PFSK-1 (cell line): ENCODE measurements at regions not wholly inside any gene's neighbourhood (a gene's known extent, or its start where the extent isn't known, plus 50 kb on each side); places are given as distances from the start of the nearest gene placed in this dataset.

ENCODE experiments used
- POLR2AphosphoS5 ChIP-seq: IDR thresholded peaks from 2 replicates; pipeline ENCODE4 v1.6.1; 2012; ENCODE audit warnings: low read depth, mild to moderate bottlenecking, control low read depth, low read length, moderate library complexity
- SIN3A ChIP-seq: IDR thresholded peaks from 2 replicates; pipeline ENCODE4 v1.6.1; 2012; ENCODE audit warnings: mild to moderate bottlenecking, low read length, moderate library complexity, borderline replicate concordance; ENCODE audit not compliant: insufficient read depth
- TAF1 ChIP-seq: IDR thresholded peaks from 2 replicates; pipeline ENCODE4 v1.6.1; 2012; ENCODE audit warnings: low read length, control low read depth, borderline replicate concordance; ENCODE audit not compliant: insufficient read depth
- TF ChIP-seq, protein P1 (sequence below), 2 experiments: IDR thresholded peaks; 2 replicates each; pipeline versions ENCODE4 v1.6.1 to v1.8.0; 2011 to 2012; ENCODE audit warnings: low read depth in 2 of 2, low read length in 2 of 2, control low read depth in 1 of 2, inconsistent platforms in 1 of 2, mild to moderate bottlenecking in 1 of 2, moderate library complexity in 1 of 2; ENCODE audit not compliant: insufficient read depth in 1 of 2

DNA sequence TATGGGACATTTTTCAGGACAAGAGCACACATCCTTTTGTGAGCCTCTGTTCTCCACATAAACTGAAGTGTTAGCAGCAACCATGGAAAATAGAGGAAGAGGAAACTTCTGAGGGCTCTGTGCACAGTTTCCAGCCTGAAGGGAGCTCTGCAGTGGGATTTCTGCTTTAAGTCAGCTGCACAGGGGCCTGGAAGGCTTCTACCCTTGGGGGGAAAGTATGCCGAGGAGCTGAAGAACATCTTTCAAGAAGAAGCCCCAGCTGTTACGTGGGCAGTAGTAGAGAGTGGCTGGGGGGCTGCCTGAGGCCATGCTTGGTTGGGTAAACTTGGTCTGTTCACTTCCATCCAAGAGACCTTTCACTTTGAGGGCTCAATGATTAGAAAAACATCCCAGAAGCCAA, 82.7 kb upstream of the EED start:
- TF ChIP-seq, protein P1, sequence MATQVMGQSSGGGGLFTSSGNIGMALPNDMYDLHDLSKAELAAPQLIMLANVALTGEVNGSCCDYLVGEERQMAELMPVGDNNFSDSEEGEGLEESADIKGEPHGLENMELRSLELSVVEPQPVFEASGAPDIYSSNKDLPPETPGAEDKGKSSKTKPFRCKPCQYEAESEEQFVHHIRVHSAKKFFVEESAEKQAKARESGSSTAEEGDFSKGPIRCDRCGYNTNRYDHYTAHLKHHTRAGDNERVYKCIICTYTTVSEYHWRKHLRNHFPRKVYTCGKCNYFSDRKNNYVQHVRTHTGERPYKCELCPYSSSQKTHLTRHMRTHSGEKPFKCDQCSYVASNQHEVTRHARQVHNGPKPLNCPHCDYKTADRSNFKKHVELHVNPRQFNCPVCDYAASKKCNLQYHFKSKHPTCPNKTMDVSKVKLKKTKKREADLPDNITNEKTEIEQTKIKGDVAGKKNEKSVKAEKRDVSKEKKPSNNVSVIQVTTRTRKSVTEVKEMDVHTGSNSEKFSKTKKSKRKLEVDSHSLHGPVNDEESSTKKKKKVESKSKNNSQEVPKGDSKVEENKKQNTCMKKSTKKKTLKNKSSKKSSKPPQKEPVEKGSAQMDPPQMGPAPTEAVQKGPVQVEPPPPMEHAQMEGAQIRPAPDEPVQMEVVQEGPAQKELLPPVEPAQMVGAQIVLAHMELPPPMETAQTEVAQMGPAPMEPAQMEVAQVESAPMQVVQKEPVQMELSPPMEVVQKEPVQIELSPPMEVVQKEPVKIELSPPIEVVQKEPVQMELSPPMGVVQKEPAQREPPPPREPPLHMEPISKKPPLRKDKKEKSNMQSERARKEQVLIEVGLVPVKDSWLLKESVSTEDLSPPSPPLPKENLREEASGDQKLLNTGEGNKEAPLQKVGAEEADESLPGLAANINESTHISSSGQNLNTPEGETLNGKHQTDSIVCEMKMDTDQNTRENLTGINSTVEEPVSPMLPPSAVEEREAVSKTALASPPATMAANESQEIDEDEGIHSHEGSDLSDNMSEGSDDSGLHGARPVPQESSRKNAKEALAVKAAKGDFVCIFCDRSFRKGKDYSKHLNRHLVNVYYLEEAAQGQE (IDR thresholded peaks at IDR 0.05; ENCODE audit: insufficient read depth in 1 of 2, low read depth in 2 of 2, low read length in 2 of 2): no peak
- TF ChIP-seq SIN3A (no peak), POLR2AphosphoS5 (no peak), TAF1 (no peak)
